Heart right ventricle (tissue), 16 donors: ENCODE measurements at regions not wholly inside any gene's neighbourhood (a gene's known extent, or its start where the extent isn't known, plus 50 kb on each side); places are given as distances from the start of the nearest gene placed in this dataset.

ENCODE experiments used
- ATAC-seq, 8 donors: fragments of 200-7000 bp; cut with Tn5 transposase; one replicate each; pipeline ENCODE4 v1.9.1; 2020; ENCODE audit warnings: mild to moderate bottlenecking in 8 of 8, moderate library complexity in 8 of 8, moderate number of reproducible peaks in 1 of 8
- DNase-seq, 2 donors: peaks; one replicate each; pipeline ENCODE4 v3.0.0-alpha.2; 2020
- H3K27ac ChIP-seq, 10 donors: fragments of 200-600 bp; sonication (generic) in 2 of 10; one replicate each; pipeline versions ENCODE4 v1.5.0 to v1.8.0; 2020 to 2022; ENCODE audit warnings: mild to moderate bottlenecking in 3 of 10
- H3K27me3 ChIP-seq, 7 donors: fragments of 200-600 bp; one replicate each; pipeline ENCODE4 v1.8.0; 2021 to 2022; ENCODE audit warnings: mild to moderate bottlenecking in 2 of 7
- H3K36me3 ChIP-seq, 9 donors: fragments of 200-600 bp; sonication (generic) in 1 of 9; one replicate each; pipeline versions ENCODE4 v1.5.0 to v1.8.0; 2020 to 2022; ENCODE audit warnings: mild to moderate bottlenecking in 2 of 9
- H3K4me1 ChIP-seq, 9 donors: fragments of 200-600 bp; sonication (generic) in 1 of 9; one replicate each; pipeline versions ENCODE4 v1.5.0 to v1.8.0; 2020 to 2022; ENCODE audit warnings: mild to moderate bottlenecking in 4 of 9
- H3K4me3 ChIP-seq, 10 donors: fragments of 200-600 bp; sonication (generic) in 2 of 10; one replicate each; pipeline versions ENCODE4 v1.5.0 to v1.8.0; 2020 to 2022; ENCODE audit warnings: mild to moderate bottlenecking in 7 of 10, moderate library complexity in 2 of 10
- H3K9me3 ChIP-seq, 11 donors: fragments of 200-600 bp in 10 of 11; sonication (generic) in 2 of 11; one replicate each; pipeline versions ENCODE4 v1.5.0 to v1.8.0; 2013 to 2022; ENCODE audit warnings: mild to moderate bottlenecking in 2 of 11, control low read depth in 1 of 11, moderate library complexity in 1 of 11
- WGBS, 2 donors: extraction: QIAGEN DNeasy Blood & Tissue Kit; methylation state at CpG; one replicate each; pipeline ENCODE4 v1.1.7; 2013; ENCODE audit warnings: inconsistent platforms in 1 of 2; 5-methylcytosine and 5-hydroxymethylcytosine counted together
- intact Hi-C, 10 donors: fragments of 100-400 bp; cut with DNase I; formaldehyde crosslinking; loops; one replicate each; pipeline versions ENCODE4 v1.11.1 to v1.14.2; 2022
- TF ChIP-seq, protein P1 (sequence below), 9 donors: fragments of 200-600 bp; sonication (generic) in 2 of 9; IDR thresholded peaks; one replicate each; pipeline versions ENCODE4 v1.5.0 to v1.8.0; 2021 to 2022; ENCODE audit warnings: antibody characterized with exemption in 9 of 9, mild to moderate bottlenecking in 5 of 9, moderate library complexity in 1 of 9
- donor health status: Arrhythmogenic right ventricular cardiomyopathy.
- donor health status: ischemic (EF 13 %, LVEDD 7.1; RV severe dilation, severe dysfunction).
- donor health status: healthy with polysubstance abuse.
- donor health status: DM: no; HTN: yes; CAD: no.
- donor health status: DM: no; HTN: no; CAD: no.
- donor health status: ischemic (EF 25% LVEDD 6.9; RV normal size, moderate dysfunction).
- donor health status: ischemic (EF 25% LVEDD 5.7; RV mildly dilated, moderate dysfunction).
- donor health status: healthy.
- donor health status: DM: yes; HTN: yes; CAD: no.
- donor health status: Ischemic cardiomyopathy.
- donor health status: ischemic (EF 35%, LVEDD 5.7; RV mildly dilated, moderate dysfunction).
- donor health status: nonischemic (EF 11% LVEDD 7.7; RV severe dilation, severe dysfunction).
- donor health status: DM: yes; HTN: yes; CAD: no.
- donor health status: PGD.
- donor health status: ischemic (EF 29% LVEDD 5.4; RV normal size, mild dysfunction).
- donor health status: nonischemic (EF 23%, LVEDD 6.1; RV moderate dilation, normal function).

DNA sequence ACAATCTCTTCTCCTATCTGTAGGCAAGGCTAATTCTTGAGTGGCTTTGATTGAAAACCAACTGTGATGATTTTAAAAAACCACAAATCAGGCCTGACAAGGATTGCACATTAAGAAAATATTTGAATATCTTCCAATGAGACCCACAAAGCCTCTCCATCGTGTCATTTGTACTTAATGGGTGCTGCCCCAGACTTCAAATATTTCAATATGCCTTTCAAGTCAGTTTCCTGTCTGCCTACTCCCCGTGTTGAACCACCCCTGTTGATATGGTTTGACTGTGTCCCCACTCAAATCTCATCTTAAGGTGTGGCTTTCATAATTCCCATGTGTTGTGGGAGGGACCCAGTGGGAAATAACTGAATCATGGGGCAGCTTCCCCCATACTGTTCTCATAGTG is 159.7 kb upstream of the EGLN3 start:
- whole genome bisulfite sequencing, 2 donors = 67 to 72% methylated on average over 2 of the region's 2 CpGs
- peaks cover 0 to under 1% (median 0%) of the 10 kb centered on the region in 11 donors for H3K9me3 ChIP-seq
- no peak for DNase-seq

DNA sequence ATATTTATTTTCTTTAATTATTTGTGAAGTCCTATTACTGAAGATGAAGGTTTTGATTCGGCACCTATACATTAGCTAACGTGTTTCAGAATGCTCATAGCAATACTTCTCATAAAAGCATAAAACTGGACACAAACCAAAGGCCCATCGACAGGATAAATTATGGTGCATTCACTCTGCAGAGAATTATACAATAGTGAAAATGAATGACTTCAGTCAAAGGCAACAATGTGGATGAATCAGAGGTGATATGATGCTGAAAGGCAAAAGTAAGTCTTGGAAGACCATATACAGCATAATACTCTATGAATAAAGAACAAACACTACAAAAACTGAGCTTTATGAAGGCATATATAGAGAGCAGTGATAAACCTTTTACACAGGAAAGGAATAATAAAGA is 156.6 kb upstream of the EGLN3 start:
- 97 to 99% methylated on average over 3 of the region's 3 CpGs for WGBS, 2 donors
- no peaks in the 10 kb centered on the region for H3K27me3 ChIP-seq
- no peaks in the 10 kb centered on the region for H3K36me3 ChIP-seq
- no peaks in the 10 kb centered on the region for H3K9me3 ChIP-seq
- TF ChIP-seq, protein P1, sequence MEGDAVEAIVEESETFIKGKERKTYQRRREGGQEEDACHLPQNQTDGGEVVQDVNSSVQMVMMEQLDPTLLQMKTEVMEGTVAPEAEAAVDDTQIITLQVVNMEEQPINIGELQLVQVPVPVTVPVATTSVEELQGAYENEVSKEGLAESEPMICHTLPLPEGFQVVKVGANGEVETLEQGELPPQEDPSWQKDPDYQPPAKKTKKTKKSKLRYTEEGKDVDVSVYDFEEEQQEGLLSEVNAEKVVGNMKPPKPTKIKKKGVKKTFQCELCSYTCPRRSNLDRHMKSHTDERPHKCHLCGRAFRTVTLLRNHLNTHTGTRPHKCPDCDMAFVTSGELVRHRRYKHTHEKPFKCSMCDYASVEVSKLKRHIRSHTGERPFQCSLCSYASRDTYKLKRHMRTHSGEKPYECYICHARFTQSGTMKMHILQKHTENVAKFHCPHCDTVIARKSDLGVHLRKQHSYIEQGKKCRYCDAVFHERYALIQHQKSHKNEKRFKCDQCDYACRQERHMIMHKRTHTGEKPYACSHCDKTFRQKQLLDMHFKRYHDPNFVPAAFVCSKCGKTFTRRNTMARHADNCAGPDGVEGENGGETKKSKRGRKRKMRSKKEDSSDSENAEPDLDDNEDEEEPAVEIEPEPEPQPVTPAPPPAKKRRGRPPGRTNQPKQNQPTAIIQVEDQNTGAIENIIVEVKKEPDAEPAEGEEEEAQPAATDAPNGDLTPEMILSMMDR (IDR thresholded peaks at IDR 0.05) = no peak
- DNase-seq (no peak), ATAC-seq (no peak)
- H3K4me3 ChIP-seq = no peak overlapping the region
- H3K27ac ChIP-seq = no peak overlapping the region
- intact Hi-C loops = loop anchor here in 4 of 10 donors (10.0 kb wide), 2 partner anchors 117 to 197 kb away; no protein-coding TSS in a partner anchor
- H3K4me1 ChIP-seq = peaks cover 0 to 29% (median 6%) of the 10 kb centered on the region in 9 donors

More for the DNA sequence above, 159.7 kb upstream of the EGLN3 start:
- H3K27ac ChIP-seq = no peak overlapping the region
- no peaks in the 10 kb centered on the region for H3K36me3 ChIP-seq
- ATAC-seq = no peak
- no peaks in the 10 kb centered on the region for H3K27me3 ChIP-seq
- H3K4me3 ChIP-seq = no peak overlapping the region
- intact Hi-C loops = no loop called here
- H3K4me1 ChIP-seq = peaks cover 0 to 7% (median 0%) of the 10 kb centered on the region in 9 donors
- TF ChIP-seq, protein P1 (IDR thresholded peaks at IDR 0.05) = no peak

DNA sequence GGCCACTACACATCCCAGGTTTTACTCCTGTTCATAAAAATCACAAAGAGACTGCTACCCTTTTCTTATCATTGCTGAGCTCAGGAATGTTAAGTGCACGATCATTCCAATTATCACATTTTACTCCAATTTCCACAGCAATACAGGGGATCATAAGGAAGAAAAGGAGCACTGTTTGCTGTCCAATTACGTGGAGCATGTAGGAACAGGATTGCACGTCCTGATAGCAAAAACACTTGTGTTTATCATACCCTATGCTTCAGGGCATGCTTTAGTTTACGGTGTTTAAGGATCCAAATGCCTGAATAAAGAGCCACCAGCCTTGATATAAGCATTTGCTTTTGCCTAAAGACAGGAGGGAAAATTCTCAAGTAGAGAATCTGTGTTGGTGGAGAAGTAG is 155.4 kb upstream of the EGLN3 start:
- Histone ChIP-seq H3K4me3 (no peak overlapping the region), H3K27me3 (no peaks in the 10 kb centered on the region), H3K36me3 (no peaks in the 10 kb centered on the region), H3K27ac (no peak overlapping the region), H3K9me3 (no peaks in the 10 kb centered on the region), H3K4me1 (peaks cover 0 to 29% (median 6%) of the 10 kb centered on the region in 9 donors)
- intact Hi-C loops = loop anchor here in 4 of 10 donors (10.0 kb wide), 2 partner anchors 118 to 198 kb away; no protein-coding TSS in a partner anchor
- ATAC-seq (no peak), DNase-seq (no peak)
- TF ChIP-seq, protein P1 (IDR thresholded peaks at IDR 0.05) = no peak
- WGBS, 2 donors = 49 to 66% methylated on average over 4 of the region's 4 CpGs

DNA sequence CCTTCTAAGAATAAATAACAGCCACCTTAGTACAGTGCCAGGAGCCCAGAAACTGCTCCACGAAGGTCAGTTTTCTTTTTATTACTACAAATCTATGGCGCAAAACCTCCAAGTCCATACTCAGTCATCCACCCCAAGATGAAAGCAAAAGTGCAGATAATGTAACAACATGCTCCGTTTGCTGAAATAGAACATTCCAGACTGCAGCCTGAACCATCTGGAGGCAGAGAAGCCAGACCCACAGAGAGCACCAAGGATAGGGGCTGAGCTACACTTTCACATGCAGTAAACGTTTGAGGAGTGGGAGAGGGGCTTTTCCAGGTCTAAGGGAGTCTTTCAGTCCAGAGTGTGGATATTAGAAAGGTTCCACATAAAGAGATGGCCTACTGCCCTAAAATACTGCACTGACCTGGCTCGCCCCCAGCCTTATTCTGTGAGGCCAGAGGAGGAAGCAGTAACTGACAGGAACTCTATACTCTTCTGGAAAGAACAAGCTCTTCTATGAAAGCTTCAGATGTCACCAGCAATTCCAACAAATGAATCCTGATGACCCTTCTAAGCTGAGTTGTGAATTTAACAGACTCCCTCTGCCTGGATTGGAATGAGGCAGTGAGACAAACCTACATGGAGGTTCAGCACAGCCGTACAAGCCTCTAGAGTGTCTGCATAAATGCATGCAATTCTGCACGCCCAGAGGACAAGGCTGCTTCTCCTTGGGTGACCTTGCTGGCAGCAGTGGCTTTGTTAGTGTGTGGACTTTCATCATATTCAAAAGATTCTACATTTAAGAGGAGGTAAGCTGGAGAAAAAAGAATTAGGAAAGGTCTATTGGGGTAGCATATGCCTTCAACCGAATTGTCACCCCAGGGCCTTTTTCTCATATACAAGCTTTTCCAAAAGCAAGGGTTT is 153.9 kb upstream of the EGLN3 start:
- H3K4me1 ChIP-seq = peaks cover 0 to 29% (median 6%) of the 10 kb centered on the region in 9 donors
- intact Hi-C loops = loop anchor here in 6 of 10 donors (5.0 to 10.0 kb wide), 3 partner anchors 120 to 267 kb away; no protein-coding TSS in a partner anchor
- no peak overlapping the region for H3K27ac ChIP-seq
- ATAC-seq (peak in 5 of 8 donors; percentile 46 to 64 (median 55)), DNase-seq (no peak)
- TF ChIP-seq, protein P1 (IDR thresholded peaks at IDR 0.05) = no peak
- H3K27me3 ChIP-seq = no peaks in the 10 kb centered on the region
- H3K36me3 ChIP-seq = no peaks in the 10 kb centered on the region
- no peak overlapping the region for H3K4me3 ChIP-seq
- no peaks in the 10 kb centered on the region for H3K9me3 ChIP-seq
- 61 to 65% methylated on average over 8 of the region's 8 CpGs for WGBS, 2 donors
